K562 (cell line): ENCODE measurements at regions not wholly inside any gene's neighbourhood (a gene's known extent, or its start where the extent isn't known, plus 50 kb on each side); places are given as distances from the start of the nearest gene placed in this dataset.

Experiments used
- ATAC-seq: fragments of 200-7000 bp; cut with Tn5 transposase; 3 replicates; pipeline ENCODE4 v1.9.1; 2020; ENCODE audit warnings: moderate library complexity
- BruUV-seq: library from RNA; stranded (reverse); fragments of 400-500 nt; replicated peaks from 2 replicates; lab custom pipeline; 2021; lab: Mats Ljungman, UMichigan
- CTCF ChIA-PET: fragments of 300-600 bp; formaldehyde crosslinking; extraction: SDS; loops from one replicate; lab custom pipeline; 2021; ENCODE audit warnings: low intra/inter-chr PET ratio; lab: Yijun Ruan, JAX
- POLR2A ChIA-PET: fragments of 300-600, 350-650 bp; sonication (Branson Sonifier 250); formaldehyde crosslinking; extraction: SDS; loops from one replicate; lab custom pipeline; 2021; ENCODE audit warnings: antibody characterized with exemption, inconsistent platforms; lab: Yijun Ruan, JAX
- DNase-seq, 4 experiments: peaks; one replicate each; pipeline versions ENCODE4 v3.0.0 to v3.0.0-alpha.2; 2011 to 2018; ENCODE audit warnings: low spot score in 3 of 4, mixed read lengths in 3 of 4; ENCODE audit errors: extremely low read depth in 1 of 4
- FAIRE-seq: peaks from 2 replicates; lab custom pipeline; 2011; peaks lifted over from hg19 to GRCh38; lab: Jason Lieb, UNC
- H2AFZ ChIP-seq: 2 replicates; pipeline ENCODE4 v1.6.0; 2011; ENCODE audit warnings: low read depth, low read length, control low read depth, inconsistent platforms
- H3K27ac ChIP-seq: fragments of 200-600 bp; 3 replicates; pipeline ENCODE4 v1.8.0; 2011; ENCODE audit warnings: low read depth, mild to moderate bottlenecking, control low read depth, inconsistent platforms, low read length, moderate library complexity, mixed read lengths; ENCODE audit errors: extremely low read depth
- H3K27me3 ChIP-seq, 2 experiments: fragments of 300-600 bp in 1 of 2; 2 replicates in 1 of 2; 3 replicates in 1 of 2; pipeline versions ENCODE4 v1.6.0 to v1.8.0; 2011; ENCODE audit warnings: inconsistent platforms in 2 of 2, low read length in 2 of 2, mild to moderate bottlenecking in 1 of 2, mixed read lengths in 1 of 2, moderate library complexity in 1 of 2; ENCODE audit not compliant: control insufficient read depth in 2 of 2, insufficient read depth in 2 of 2
- H3K36me3 ChIP-seq: fragments of 300-600 bp; 3 replicates; pipeline ENCODE4 v1.8.0; 2011; ENCODE audit warnings: mild to moderate bottlenecking, low read length, inconsistent platforms; ENCODE audit not compliant: control insufficient read depth, insufficient read depth
- H3K4me1 ChIP-seq, 2 experiments: fragments of 200-600 bp in 1 of 2; replicated peaks in 1 of 2; 2 replicates in 1 of 2; 3 replicates in 1 of 2; pipeline versions ENCODE4 v1.5.1 to v1.8.0; 2011; ENCODE audit warnings: inconsistent platforms in 2 of 2, low read length in 2 of 2, mild to moderate bottlenecking in 1 of 2, mixed read lengths in 1 of 2, moderate library complexity in 1 of 2; ENCODE audit not compliant: control insufficient read depth in 2 of 2, insufficient read depth in 2 of 2
- H3K4me2 ChIP-seq: 2 replicates; pipeline ENCODE4 v1.6.1; 2011; ENCODE audit warnings: low read length, control low read depth, inconsistent platforms, mixed read lengths; ENCODE audit not compliant: insufficient read depth
- H3K4me3 ChIP-seq: fragments of 200-600 bp; sonication (generic), shearing (Covaris generic); 2 replicates; pipeline ENCODE4 v1.5.1; 2016; ENCODE audit warnings: control low read depth, inconsistent platforms
- H3K79me2 ChIP-seq: fragments of 200-600 bp; 3 replicates; pipeline ENCODE4 v1.8.0; 2011; ENCODE audit warnings: low read length, inconsistent platforms; ENCODE audit not compliant: control insufficient read depth, insufficient read depth
- H3K9ac ChIP-seq, 2 experiments: 2 replicates each; pipeline versions ENCODE4 v1.6.0 to v1.6.1; 2011; ENCODE audit warnings: low read depth in 2 of 2, low read length in 2 of 2, control low read depth in 1 of 2, inconsistent platforms in 1 of 2, mild to moderate bottlenecking in 1 of 2, mixed read lengths in 1 of 2; ENCODE audit not compliant: insufficient read depth in 1 of 2
- H3K9me1 ChIP-seq: one replicate; pipeline ENCODE4 v1.6.0; 2011; ENCODE audit warnings: inconsistent platforms, mild to moderate bottlenecking, low read length, moderate library complexity; ENCODE audit not compliant: control insufficient read depth, insufficient read depth
- H3K9me3 ChIP-seq: replicated peaks from 2 replicates; pipeline ENCODE4 v1.5.1; 2011; ENCODE audit warnings: low read depth, low read length, inconsistent platforms; ENCODE audit not compliant: control insufficient read depth, insufficient read depth
- H4K20me1 ChIP-seq: replicated peaks from 2 replicates; pipeline ENCODE4 v1.6.1; 2011; ENCODE audit warnings: low read length, inconsistent platforms, mixed read lengths; ENCODE audit not compliant: control insufficient read depth, insufficient read depth
- BHLHE40 ChIP-seq: IDR thresholded peaks from 2 replicates; pipeline ENCODE4 v1.6.1; 2011; ENCODE audit warnings: low read length, improper control_type of control experiment
- E2F3 ChIP-seq: fragments of 250-450 bp; sonication (Bioruptor Pico); IDR thresholded peaks from 2 replicates; pipeline ENCODE4 v1.4.0; 2020; ENCODE audit warnings: mild to moderate bottlenecking
- FOXK1 ChIP-seq: sonication (generic); formaldehyde crosslinking; IDR thresholded peaks from 2 replicates; pipeline ENCODE4 v1.8.0; 2022; ENCODE audit warnings: missing genetic modification reagents, mild to moderate bottlenecking, borderline replicate concordance
- FOXP1 ChIP-seq: sonication (generic); formaldehyde crosslinking; IDR thresholded peaks from 2 replicates; pipeline ENCODE4 v1.8.0; 2022; ENCODE audit warnings: mild to moderate bottlenecking, missing genetic modification reagents
- HIVEP1 ChIP-seq: fragments of 250-450 bp; sonication (Bioruptor Pico); IDR thresholded peaks from 2 replicates; pipeline ENCODE4 v1.4.0; 2020; ENCODE audit warnings: mild to moderate bottlenecking
- HNRNPUL1 ChIP-seq: fragments of 200-400 bp; formaldehyde crosslinking; IDR thresholded peaks from 2 replicates; pipeline ENCODE4 v1.6.1; 2017; ENCODE audit warnings: low read length
- HSF4 ChIP-seq: fragments of 250-450 bp; sonication (Bioruptor Pico); IDR thresholded peaks from 2 replicates; pipeline ENCODE4 v2.1.2; 2022; ENCODE audit warnings: mild to moderate bottlenecking, moderate library complexity, borderline replicate concordance
- MAFG ChIP-seq: fragments of 450-650 bp; conservative IDR thresholded peaks from 2 replicates; pipeline ENCODE4 v1.6.1; 2016; ENCODE audit warnings: missing genetic modification characterization, missing compliant biosample characterization
- MIER1 ChIP-seq: fragments of 450-650 bp; IDR thresholded peaks from 2 replicates; pipeline ENCODE4 v1.6.1; 2016; ENCODE audit warnings: antibody characterized with exemption, mild to moderate bottlenecking, low read depth
- RBM14 ChIP-seq: fragments of 200-400 bp; formaldehyde crosslinking; IDR thresholded peaks from 2 replicates; pipeline ENCODE4 v1.6.1; 2018; ENCODE audit warnings: low read depth, mild to moderate bottlenecking, low read length, moderate library complexity, borderline replicate concordance; ENCODE audit not compliant: insufficient read depth
- SMARCA5 ChIP-seq: fragments of 450-650 bp; IDR thresholded peaks from 2 replicates; pipeline ENCODE4 v1.6.1; 2016
- SRSF7 ChIP-seq: fragments of 200-400 bp; formaldehyde crosslinking; optimal IDR thresholded peaks from 2 replicates; pipeline ENCODE3; 2017; ENCODE audit warnings: mild to moderate bottlenecking, low read depth, low read length
- STAT5B ChIP-seq: fragments of 250-450 bp; sonication (Bioruptor Pico); IDR thresholded peaks from 2 replicates; pipeline ENCODE4 v1.8.0; 2021; ENCODE audit warnings: mild to moderate bottlenecking, inconsistent platforms
- TBP ChIP-seq: optimal IDR thresholded peaks from 2 replicates; pipeline ENCODE3; 2011; ENCODE audit warnings: low read depth, low read length, improper control_type of control experiment
- ZNF561 ChIP-seq: fragments of 450-650 bp; formaldehyde crosslinking; conservative IDR thresholded peaks from 2 replicates; pipeline ENCODE4 v1.4.0; 2020; ENCODE audit warnings: mild to moderate bottlenecking, moderate library complexity
- WGBS: fragments of 100-300 bp; shearing (Covaris generic); methylation state at CpG from one replicate; pipeline ENCODE4 v1.1.6; 2016; ENCODE audit warnings: low coverage, mixed read lengths; ENCODE audit not compliant: insufficient coverage; ENCODE audit errors: missing lambda C conversion rate; 5-methylcytosine and 5-hydroxymethylcytosine counted together
- in situ Hi-C: fragments of 300-500 bp; cut with MboI; formaldehyde crosslinking; loops from 4 replicates; pipeline ENCODE4 v1.15.0; 2018; ENCODE audit warnings: inconsistent platforms, mixed read lengths
- intact Hi-C: fragments of 100-400 bp; cut with micrococcal nuclease; formaldehyde crosslinking; loops from 2 replicates; pipeline ENCODE4 v1.14.2; 2022
- TF ChIP-seq, protein P1 (sequence below), 2 experiments: fragments of 150-350 bp in 1 of 2; IDR thresholded peaks; 2 replicates each; pipeline ENCODE4 v1.6.1; 2012 to 2016; ENCODE audit warnings: low read depth in 2 of 2, low read length in 2 of 2, mild to moderate bottlenecking in 1 of 2, moderate library complexity in 1 of 2

DNA sequence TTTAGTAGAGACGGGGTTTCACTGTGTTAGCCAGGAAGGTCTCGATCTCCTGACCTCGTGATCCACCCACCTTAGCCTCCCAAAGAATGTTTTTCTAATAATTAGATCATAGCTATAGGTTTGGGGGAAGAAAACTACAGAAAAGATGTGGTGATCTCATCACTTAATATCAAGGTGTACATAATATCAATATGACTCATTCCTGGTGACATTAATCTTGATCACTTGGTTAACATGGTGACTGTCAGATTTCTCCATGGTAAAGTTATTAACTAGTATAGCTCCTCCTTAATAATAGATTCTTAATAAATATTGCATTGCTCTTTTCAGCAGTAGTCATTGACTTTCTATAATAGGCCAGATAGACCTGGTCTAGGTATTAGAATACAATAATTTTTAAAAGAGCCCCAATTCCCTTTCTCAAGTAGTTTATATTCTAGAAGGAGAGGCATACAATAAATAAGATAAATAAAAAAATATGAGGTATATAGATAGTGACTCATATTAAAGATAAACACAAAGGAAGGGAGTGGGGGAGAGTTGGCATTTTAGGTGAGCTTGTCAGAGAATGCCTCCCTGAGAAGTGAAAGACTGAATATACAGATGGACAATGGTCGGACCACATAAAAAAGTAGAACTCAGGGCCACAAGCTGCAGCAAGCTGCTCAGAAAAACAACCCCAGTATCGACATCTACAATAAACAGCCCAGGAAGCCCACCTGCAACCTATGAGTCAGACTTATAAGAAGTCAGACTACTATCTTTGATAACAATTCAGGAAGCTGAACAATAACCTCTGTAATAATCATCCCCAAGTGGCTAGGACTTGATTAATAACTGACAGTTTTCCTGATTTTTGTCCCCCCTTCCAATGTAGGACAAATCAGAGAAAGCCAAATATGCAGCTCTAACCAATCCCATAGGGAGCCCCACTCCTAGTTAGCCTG lies 210.8 kb downstream of the RFC3 start:
- BruUV-seq, result no TSS peak
- Histone ChIP-seq H3K9me1 (no peaks in the 10 kb centered on the region), H4K20me1 (no peaks in the 10 kb centered on the region), H3K27ac (no peak overlapping the region), H3K79me2 (no peaks in the 10 kb centered on the region), H3K27me3 (no peaks in the 10 kb centered on the region), H3K9me3 (no peaks in the 10 kb centered on the region), H3K36me3 (no peaks in the 10 kb centered on the region), H3K4me2 (no peak overlapping the region), H3K4me1 (no peaks in the 10 kb centered on the region)
- no peak for DNase-seq
- intact Hi-C loops, result no loop called here
- in situ Hi-C loops, result no loop called here
- whole genome bisulfite sequencing, result 0% methylated on average over 5 of the region's 5 CpGs
- ChIA-PET POLR2A (interaction anchor here (0.6 kb wide), 1 partner anchor 360 kb away, joined by 3 read pairs; no protein-coding TSS in a partner anchor), CTCF (no interaction called here)
- TF ChIP-seq FOXP1 (CRISPR knock-in tag) (no peak), TBP (no peak), HSF4 (CRISPR knock-in tag) (no peak), BHLHE40 (no peak), SMARCA5 (no peak), MIER1 (no peak), FOXK1 (CRISPR knock-in tag) (no peak), STAT5B (CRISPR knock-in tag) (no peak), ZNF561 (no peak), HIVEP1 (no peak), MAFG (tag) (no peak), RBM14 (no peak), SRSF7 (no peak), E2F3 (CRISPR knock-in tag) (no peak), HNRNPUL1 (no peak)
- TF ChIP-seq, protein P1, sequence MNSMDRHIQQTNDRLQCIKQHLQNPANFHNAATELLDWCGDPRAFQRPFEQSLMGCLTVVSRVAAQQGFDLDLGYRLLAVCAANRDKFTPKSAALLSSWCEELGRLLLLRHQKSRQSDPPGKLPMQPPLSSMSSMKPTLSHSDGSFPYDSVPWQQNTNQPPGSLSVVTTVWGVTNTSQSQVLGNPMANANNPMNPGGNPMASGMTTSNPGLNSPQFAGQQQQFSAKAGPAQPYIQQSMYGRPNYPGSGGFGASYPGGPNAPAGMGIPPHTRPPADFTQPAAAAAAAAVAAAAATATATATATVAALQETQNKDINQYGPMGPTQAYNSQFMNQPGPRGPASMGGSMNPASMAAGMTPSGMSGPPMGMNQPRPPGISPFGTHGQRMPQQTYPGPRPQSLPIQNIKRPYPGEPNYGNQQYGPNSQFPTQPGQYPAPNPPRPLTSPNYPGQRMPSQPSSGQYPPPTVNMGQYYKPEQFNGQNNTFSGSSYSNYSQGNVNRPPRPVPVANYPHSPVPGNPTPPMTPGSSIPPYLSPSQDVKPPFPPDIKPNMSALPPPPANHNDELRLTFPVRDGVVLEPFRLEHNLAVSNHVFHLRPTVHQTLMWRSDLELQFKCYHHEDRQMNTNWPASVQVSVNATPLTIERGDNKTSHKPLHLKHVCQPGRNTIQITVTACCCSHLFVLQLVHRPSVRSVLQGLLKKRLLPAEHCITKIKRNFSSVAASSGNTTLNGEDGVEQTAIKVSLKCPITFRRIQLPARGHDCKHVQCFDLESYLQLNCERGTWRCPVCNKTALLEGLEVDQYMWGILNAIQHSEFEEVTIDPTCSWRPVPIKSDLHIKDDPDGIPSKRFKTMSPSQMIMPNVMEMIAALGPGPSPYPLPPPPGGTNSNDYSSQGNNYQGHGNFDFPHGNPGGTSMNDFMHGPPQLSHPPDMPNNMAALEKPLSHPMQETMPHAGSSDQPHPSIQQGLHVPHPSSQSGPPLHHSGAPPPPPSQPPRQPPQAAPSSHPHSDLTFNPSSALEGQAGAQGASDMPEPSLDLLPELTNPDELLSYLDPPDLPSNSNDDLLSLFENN (IDR thresholded peaks at IDR 0.05; ENCODE audit: low read depth in 2 of 2, low read length in 2 of 2), result no peak
- TF ChIP-seq, all 486 proteins: peak for 0
- no peak for FAIRE-seq
- ATAC-seq, result no peak
- Histone ChIP-seq H2AFZ (no peak overlapping the region), H3K9ac (no peak overlapping the region), H3K4me3 (no peak overlapping the region)
